ENCODE measurements at regions not wholly inside any gene's neighbourhood (a gene's known extent, or its start where the extent isn't known, plus 50 kb on each side); places are given as distances from the start of the nearest gene placed in this dataset.

GRCh38 chr18:8977166-8977565 is 125.3 kb upstream of the NDUFV2 start:
- POLR2A ChIA-PET: no interaction called here
- TF ChIP-seq, protein P1, sequence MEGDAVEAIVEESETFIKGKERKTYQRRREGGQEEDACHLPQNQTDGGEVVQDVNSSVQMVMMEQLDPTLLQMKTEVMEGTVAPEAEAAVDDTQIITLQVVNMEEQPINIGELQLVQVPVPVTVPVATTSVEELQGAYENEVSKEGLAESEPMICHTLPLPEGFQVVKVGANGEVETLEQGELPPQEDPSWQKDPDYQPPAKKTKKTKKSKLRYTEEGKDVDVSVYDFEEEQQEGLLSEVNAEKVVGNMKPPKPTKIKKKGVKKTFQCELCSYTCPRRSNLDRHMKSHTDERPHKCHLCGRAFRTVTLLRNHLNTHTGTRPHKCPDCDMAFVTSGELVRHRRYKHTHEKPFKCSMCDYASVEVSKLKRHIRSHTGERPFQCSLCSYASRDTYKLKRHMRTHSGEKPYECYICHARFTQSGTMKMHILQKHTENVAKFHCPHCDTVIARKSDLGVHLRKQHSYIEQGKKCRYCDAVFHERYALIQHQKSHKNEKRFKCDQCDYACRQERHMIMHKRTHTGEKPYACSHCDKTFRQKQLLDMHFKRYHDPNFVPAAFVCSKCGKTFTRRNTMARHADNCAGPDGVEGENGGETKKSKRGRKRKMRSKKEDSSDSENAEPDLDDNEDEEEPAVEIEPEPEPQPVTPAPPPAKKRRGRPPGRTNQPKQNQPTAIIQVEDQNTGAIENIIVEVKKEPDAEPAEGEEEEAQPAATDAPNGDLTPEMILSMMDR (IDR thresholded peaks at IDR 0.05; ENCODE audit: low read depth, low read length): no peak
- no peaks in the 10 kb centered on the region for H3K27me3 ChIP-seq (ENCODE audit: control insufficient read depth, insufficient read depth, low read length)
- H3K4me3 ChIP-seq (ENCODE audit: low read depth, low read length): no peak overlapping the region
- no peak overlapping the region for H3K27ac ChIP-seq (ENCODE audit: low read depth, low read length)
- no peak for DNase-seq (ENCODE audit: low read depth, low spot score)
- no peaks in the 10 kb centered on the region; the same call in 1 of the 2 replicates for H3K9me3 ChIP-seq (ENCODE audit: control insufficient read depth, insufficient read depth, low read length)
- CTCF ChIA-PET: no interaction called here

GRCh38 chr18:8977701-8978100 is 124.8 kb upstream of the NDUFV2 start:
- Histone ChIP-seq H3K27ac (ENCODE audit: low read depth, low read length) (no peak overlapping the region), H3K27me3 (ENCODE audit: control insufficient read depth, insufficient read depth, low read length) (no peaks in the 10 kb centered on the region), H3K9me3 (ENCODE audit: control insufficient read depth, insufficient read depth, low read length) (no peaks in the 10 kb centered on the region; the same call in 1 of the 2 replicates), H3K4me3 (ENCODE audit: low read depth, low read length) (no peak overlapping the region)
- POLR2A ChIA-PET: no interaction called here
- CTCF ChIA-PET: no interaction called here
- TF ChIP-seq, protein P1 (IDR thresholded peaks at IDR 0.05; ENCODE audit: low read depth, low read length): no peak
- DNase-seq (ENCODE audit: low read depth, low spot score): no peak

- ChIA-PET CTCF (interaction anchor here (1.7 kb wide), 1 partner anchor 10 kb away, joined by 8 read pairs; no protein-coding TSS in a partner anchor), POLR2A (no interaction called here)
- TF ChIP-seq, protein P1 (IDR thresholded peaks at IDR 0.05; ENCODE audit: low read depth, low read length): no peak
- DNase-seq (ENCODE audit: low read depth, low spot score): no peak
- no peak overlapping the region for H3K27ac ChIP-seq (ENCODE audit: low read depth, low read length)
- H3K4me3 ChIP-seq (ENCODE audit: low read depth, low read length): no peak overlapping the region
- H3K27me3 ChIP-seq (ENCODE audit: control insufficient read depth, insufficient read depth, low read length): no peaks in the 10 kb centered on the region
- no peaks in the 10 kb centered on the region; the same call in 1 of the 2 replicates for H3K9me3 ChIP-seq (ENCODE audit: control insufficient read depth, insufficient read depth, low read length)
Measured at GRCh38 chr18:8978394-8978793, 124.1 kb upstream of the NDUFV2 start.

- TF ChIP-seq, protein P1 (IDR thresholded peaks at IDR 0.05; ENCODE audit: low read depth, low read length): no peak
- no peak overlapping the region for H3K4me3 ChIP-seq (ENCODE audit: low read depth, low read length)
- no peaks in the 10 kb centered on the region; the same call in 1 of the 2 replicates for H3K9me3 ChIP-seq (ENCODE audit: control insufficient read depth, insufficient read depth, low read length)
- no peak overlapping the region for H3K27ac ChIP-seq (ENCODE audit: low read depth, low read length)
- no peaks in the 10 kb centered on the region for H3K27me3 ChIP-seq (ENCODE audit: control insufficient read depth, insufficient read depth, low read length)
- no peak for DNase-seq (ENCODE audit: low read depth, low spot score)
- CTCF ChIA-PET: interaction anchor here (1.7 kb wide), 1 partner anchor 9 kb away, joined by 8 read pairs; no protein-coding TSS in a partner anchor
- POLR2A ChIA-PET: no interaction called here
Measured at GRCh38 chr18:8979258-8979988, 123.1 kb upstream of the NDUFV2 start.

- H3K4me3 ChIP-seq (ENCODE audit: low read depth, low read length): no peak overlapping the region
- ChIA-PET CTCF (no interaction called here), POLR2A (no interaction called here)
- H3K9me3 ChIP-seq (ENCODE audit: control insufficient read depth, insufficient read depth, low read length): no peaks in the 10 kb centered on the region
- DNase-seq (ENCODE audit: low read depth, low spot score): no peak
- no peak overlapping the region for H3K27ac ChIP-seq (ENCODE audit: low read depth, low read length)
- TF ChIP-seq, protein P1 (IDR thresholded peaks at IDR 0.05; ENCODE audit: low read depth, low read length): no peak
- H3K27me3 ChIP-seq (ENCODE audit: control insufficient read depth, insufficient read depth, low read length): no peaks in the 10 kb centered on the region
Measured at GRCh38 chr18:8980496-8980895, 122.0 kb upstream of the NDUFV2 start.
